8988T (cell line): ENCODE measurements at regions not wholly inside any gene's neighbourhood (a gene's known extent, or its start where the extent isn't known, plus 50 kb on each side); places are given as distances from the start of the nearest gene placed in this dataset.

ENCODE experiments used
- DNase-seq: peaks from one replicate; pipeline ENCODE4 v3.0.0; 2011

DNA sequence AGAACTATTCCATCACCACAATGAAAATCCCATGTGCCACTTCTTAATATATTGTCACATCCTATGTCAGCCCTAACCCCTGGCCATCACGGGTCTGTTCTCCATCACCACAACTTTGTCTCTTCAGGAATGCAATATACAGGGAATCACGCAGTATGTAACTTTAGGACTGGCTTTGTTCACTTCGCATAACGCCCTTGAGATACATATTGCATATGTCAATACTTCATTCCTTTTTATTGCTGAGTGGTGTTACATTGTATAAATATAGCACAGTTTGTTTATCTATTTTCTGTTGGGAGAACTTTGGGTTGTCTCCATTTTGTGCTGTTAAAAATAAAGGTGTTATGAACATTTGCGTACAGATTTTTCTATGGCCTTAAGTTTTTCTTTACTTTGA, 195.4 kb upstream of the ZMIZ1 start:
- DNase-seq = no peak

DNA sequence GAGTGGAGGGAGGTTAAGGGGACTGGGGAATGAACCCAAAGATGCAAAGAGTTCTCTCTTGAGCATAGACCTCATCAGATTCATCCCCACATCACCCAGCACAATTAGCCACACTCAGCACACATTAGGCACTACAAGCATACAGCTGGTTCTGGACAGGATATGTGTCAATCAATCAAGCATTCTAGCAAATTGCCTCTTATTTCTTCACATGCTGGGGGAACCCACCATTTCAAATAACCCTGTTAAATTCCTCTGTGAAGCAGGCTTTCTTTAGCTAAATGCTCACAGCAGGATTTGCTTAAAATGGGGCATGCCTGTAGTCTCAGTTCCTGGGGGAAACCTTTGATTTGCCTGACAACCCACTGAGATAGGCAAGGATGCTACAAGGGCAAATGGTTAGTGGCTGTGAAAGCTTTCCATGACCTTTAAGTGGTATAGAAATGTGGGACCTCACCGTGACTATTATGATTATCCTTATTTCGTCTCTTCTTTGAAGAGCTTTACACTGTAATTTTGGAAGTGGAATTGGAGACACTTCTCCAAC, 193.4 kb upstream of the ZMIZ1 start:
- no peak for DNase-seq

DNA sequence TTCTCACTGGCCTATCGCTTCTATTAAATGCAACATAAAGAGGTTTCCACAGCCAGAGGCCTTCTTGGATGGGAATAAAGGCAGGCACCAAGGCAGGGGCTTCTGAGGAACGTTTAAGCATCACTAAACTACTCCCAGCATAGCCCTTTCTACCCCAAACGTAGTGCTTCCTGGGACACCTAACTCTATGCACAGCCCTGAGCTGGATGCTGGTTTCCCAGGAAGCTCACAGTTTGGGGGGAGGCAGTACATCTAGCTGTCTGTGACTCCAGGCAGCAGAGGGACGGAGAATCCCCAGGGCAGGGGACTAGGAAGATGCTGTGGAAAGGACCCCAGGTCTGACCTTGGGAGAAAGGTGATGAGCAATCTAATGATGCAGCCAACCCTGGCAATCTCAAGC, 192.8 kb upstream of the ZMIZ1 start:
- no peak for DNase-seq

DNA sequence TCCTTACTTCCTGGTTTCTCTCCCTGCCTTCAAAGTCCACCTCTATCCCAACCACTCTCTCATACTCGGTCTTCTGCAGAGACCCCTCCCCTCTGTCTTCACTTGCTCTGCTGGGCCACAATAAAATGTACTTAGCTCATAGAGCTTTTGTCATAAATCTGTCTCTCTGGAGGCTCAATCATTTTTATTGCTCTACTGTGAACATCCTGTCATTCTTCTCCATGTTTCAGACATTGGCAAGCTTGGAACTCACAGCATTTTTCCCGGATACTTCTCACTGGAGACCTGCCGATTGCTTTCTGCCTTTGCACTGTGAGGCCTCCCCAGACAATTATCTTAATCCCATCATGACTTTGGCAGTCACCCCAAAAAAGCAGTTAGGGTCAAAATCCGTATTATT, 192.3 kb upstream of the ZMIZ1 start:
- no peak for DNase-seq

- no peak for DNase-seq
These were observed 189.1 kb upstream of the ZMIZ1 start for GRCh38 chr10:78879621-78880020.

DNA sequence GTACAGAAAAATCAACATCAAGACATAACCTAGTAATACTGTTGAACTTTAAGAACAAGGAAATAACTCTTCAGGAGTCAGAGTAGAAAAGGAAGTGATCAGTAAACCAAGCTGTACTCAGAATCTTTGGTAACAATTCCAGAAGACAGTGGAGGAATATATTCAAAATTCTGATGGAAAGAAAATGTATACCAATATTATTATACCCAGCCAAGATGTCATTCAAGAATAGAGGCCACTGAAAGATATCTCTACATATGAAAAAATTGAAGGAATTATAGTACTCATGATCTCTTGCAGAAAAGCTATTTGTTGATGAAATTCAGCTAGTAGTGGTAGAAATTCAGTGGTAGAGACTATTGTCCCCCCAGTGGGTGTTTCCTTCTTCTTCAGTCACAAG, 182.6 kb upstream of the ZMIZ1 start:
- DNase-seq = no peak

GRCh38 chr10:78889536-78890063, 179.2 kb upstream of the ZMIZ1 start:
- no peak for DNase-seq

DNA sequence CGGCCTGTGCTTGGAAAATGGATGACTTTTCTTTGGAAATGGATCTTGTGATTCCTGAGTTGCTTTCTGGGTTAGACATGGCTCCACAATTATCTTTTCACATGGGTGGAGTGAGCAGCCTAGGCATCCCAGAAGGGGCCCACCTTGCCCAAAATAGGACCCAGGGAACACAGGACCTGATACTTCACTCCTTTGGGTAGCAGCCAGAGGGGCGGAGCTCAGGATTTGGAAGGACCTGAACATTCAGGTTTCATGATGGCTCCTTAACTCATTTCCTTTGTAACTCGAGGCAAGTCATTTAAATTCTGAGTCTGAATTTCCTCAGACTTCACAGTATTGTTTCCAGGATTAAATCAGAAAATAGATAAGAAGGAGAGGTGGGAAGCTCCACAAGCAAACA, 178.3 kb upstream of the ZMIZ1 start:
- DNase-seq = no peak

DNA sequence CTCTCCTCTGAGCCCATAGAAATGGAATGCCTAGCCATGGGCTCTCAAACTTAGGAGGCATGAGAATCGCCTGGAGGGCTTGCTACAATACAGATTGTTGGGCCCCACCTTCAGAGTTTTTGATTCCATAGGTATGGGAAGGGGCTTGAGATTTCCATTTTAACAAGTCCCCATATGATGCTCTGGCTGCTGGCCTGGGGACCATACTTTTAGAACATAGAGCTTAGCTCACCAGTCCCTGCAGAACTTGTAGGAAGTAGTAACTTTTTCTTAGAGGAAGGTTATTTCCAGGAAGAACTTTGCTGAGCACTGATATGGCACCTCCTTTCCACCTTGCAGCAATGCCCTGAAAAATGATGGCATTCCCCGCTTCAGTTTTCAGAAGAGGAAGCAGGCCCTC, 177.0 kb upstream of the ZMIZ1 start:
- DNase-seq = no peak

DNA sequence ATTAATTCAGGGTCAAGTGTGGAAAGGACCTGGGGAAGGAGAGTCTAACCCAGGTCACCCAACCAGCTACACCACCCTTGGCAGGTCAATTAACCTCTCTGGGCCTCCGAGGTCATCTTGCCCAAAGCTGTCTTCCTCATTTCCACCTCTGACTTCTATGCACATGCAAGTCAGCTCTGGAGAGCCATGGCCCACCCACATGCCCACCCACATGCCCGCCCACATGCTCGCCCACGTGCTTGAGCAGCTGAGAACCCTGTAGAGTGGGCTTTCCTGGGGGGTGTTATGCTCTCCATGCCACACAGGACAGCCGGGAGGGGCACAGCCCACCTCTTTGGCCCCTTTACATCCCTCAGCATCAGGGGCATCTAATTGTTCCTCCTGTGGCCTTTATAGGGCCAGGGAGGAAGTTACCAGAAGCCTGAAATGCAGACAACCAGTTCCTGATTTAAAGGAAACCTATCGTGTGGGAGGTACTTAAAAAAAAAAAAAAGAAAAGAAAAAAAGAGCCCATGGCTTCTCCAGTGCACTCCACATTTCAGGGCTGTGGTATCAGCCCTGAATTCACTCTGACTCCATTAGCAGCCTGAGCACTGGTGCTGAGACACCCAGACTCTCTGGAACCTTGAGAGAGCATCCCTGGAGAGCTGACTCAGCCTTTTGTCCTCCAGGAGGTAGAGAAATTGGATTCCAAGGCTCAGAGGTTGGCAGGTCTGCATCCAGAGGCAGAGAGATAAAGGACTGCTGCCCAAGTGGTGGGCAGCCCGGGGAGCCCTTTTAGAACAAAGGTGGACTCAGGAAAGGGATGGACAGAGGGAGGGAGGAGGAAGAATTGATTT, 176.2 kb upstream of the ZMIZ1 start:
- no peak for DNase-seq

- no peak for DNase-seq
These were observed 175.5 kb upstream of the ZMIZ1 start for GRCh38 chr10:78893217-78893616.

DNA sequence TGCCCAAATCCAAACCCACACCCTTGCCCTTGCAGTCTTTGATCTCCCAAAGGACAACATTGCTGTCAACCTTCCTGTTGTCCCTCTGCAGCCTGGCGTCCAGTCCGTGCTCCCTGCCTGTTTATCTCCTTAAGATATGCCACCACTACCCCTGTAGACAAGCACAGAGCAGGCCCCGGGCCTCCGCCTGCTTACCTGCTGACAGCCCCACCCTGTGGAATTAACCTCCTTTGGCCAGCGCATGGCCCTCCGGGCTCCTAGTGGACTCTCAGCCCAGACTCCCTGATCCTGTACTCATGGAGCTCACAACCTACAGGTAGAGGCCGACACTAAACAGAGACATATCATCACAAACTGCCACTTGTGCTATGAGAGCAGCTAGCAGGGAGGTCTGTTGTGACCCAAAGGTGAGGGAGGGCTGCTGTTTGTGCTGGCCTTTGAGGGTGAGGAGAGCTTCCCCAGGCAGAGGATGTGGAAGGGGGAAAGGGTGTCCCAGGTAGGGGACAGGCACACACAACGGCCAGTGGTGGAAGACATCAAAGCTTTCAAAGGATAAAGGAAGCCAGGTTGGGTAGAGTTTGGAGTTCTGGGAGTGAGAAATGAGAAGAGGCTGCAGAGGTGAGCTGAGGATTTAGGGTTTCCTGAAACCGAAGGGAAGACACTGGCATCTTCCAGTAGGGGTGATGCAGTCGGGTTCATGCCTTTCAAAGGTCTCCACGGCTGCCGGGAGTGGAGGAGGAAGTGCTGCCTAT, 174.5 kb upstream of the ZMIZ1 start:
- DNase-seq = no peak

GRCh38 chr10:78894841-78895195, 173.9 kb upstream of the ZMIZ1 start:
- no peak for DNase-seq

DNA sequence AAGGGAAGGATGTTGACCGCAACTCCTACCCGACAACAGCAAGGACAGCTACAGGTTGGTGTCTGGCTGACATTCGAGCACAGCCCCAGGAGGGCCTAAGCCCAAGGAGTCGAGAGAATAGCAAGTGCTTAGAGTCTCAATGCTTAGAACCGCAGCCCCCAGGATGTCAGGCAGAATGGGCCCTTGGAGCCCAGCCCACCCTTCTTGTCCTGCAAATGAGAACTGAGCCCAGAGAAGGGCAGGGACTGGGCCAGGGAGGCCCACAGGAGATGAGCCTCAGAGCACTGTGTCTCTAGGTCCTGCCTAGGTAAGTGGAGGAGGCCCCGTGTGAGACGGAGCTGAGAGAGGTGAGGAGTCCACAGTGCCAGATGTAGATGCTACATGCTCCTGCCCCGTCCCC, 173.3 kb upstream of the ZMIZ1 start:
- DNase-seq = no peak

DNA sequence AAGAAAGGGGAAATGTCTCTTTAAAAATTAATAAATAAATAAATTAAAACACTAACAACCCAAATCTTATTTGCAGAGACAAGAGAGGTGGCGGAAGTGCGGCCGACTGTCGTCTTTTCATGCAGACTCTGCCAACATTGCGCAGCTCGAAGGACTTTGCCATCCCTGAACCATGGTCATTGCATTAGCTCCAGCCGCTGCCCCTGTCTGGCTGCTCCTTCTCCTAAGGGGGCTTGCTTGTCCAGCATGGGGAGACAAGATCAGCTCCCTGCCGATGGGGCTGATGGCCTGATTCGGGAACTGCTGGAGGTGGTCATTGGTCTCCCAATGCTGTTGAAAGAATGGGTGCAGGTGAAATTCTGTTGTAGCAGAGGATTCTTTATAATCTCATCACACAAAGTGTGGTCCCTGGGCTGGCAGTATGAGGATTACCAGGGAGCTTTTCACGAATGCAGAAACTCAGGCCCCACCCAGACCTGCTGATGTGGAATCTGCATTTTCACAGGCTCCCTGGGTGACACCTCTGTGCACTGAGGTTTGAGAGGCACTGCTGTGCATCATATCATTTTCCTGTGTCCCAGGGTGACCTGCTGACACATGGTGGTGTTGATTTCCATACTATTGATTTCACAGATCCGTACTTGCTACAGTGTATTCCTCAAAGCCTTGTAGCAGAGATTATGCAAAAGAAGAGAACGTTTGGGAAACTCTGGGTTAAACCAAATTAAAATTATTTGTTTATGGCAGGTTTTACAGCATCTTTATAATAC, 172.4 kb upstream of the ZMIZ1 start:
- DNase-seq = no peak

DNA sequence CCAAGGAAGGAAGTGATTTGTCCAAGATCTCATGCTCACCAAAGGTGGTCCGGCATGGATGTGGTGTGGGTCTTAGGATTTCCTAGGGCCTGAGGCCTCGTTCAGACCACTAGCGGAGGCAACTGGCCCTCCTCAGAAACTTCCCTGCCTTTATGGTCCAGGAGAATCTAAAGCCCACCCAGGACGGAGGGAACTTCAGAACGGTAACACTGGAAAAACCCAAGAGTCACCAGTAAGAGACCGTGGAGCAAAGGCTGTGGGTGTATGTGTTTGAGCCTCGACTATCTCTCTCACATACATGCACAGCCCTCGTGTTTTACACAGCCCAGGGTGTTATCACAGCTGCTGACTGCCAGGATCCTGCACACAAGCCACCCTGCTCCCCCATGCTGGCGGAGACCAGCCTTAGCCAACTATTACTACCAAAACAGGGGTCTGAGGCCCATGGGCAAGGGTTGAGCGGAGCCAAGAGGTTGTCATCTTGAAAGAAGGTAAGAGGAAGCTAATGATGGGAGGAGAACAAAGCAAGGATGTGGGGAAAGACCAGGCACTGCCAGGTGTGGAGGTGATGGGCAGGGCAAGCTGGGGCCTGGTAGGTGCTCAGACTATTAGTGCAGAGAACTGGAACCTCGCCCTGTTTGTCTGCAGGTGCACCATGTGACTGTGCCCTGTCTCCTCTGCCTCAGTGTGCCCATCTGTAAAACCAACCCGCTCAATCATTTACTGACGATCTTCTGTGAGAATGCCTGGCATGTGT, 170.2 kb upstream of the ZMIZ1 start:
- DNase-seq = no peak

DNA sequence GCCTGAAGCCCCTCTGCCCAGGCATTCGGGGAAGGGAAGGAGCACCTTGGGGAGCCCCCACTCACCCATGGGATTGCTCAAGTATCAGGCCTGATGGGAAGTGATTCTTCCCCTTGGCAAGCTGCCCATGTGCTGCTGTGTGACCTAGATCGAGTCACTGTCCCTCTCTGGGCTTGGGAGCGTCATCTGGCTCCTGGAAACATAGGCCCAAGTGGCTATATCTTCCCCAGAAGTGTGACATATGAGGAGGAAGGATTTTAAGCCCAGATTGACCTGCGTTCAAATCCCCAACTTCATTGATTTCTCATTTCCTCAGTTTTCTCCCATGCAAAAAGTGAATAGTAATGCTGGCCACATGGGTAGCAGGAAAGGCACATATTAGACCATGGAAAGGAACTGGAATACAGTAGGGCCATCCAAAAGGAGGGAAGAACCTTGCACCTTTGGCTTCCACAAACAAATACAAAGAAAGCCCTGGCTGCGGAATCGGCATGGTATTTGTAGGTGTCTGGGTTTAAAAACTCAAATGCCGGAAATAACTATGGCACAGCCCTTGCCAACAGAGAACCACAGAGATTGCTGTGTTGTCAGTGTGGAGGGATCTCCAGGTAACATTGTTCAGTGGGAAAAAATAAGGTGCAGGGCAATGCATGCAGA, 169.5 kb upstream of the ZMIZ1 start:
- DNase-seq = no peak

DNA sequence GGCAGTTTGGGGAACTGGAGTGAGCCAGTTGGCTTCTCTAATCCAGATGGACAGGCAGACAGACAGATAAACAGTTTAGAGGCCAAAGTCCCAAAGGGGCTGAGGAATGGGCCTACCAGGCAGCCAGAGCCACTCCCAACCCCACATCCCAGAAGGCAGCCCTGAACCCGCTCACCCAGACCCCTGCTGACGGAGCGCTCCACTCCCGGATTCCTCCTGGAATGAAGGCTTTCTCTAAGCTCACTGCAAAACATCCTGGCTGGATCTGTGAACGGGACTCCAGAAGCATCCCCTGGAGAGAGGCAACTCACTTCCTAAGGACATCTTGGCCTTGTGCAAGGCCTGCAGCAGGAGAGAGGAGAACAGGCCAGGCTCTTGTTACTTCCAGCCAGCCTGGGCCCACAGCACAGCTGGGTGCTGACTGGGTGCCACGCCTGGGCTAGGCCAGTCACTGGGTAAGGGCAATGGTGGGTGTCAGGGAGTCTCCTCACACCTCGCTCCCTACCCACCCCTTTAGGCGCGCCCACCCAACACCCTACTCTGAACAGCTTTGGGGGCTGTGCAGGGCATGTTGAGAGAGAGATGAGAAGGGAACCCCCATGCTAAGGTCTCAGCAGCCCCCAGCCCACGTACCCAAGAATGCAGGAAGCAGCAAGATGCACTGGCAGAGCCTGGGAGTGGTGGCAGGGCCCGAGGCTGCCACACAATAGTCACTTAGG, 168.6 kb upstream of the ZMIZ1 start:
- DNase-seq = no peak

GRCh38 chr10:78900715-78901430, 167.9 kb upstream of the ZMIZ1 start:
- DNase-seq = no peak

DNA sequence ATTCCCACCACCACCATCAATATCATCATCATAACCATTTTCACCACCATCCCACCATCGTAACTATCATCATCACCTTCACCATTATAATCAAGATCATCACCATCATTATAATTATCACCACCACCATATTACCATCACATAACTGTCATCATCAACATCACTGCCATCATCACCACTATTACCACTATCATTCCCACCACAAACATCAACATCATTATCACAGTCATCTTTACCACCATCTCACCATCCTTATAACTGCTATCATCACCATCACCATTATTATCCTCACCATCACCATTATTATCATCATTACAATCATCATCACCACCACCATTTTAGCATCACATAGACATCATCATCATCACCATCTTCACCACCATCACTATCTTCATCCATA, 167.1 kb upstream of the ZMIZ1 start:
- no peak for DNase-seq

GRCh38 chr10:78902815-78903214, 166.0 kb upstream of the ZMIZ1 start:
- DNase-seq = no peak
